Mucosa of descending colon (tissue), 3 donors: ENCODE measurements at regions not wholly inside any gene's neighbourhood (a gene's known extent, or its start where the extent isn't known, plus 50 kb on each side); places are given as distances from the start of the nearest gene placed in this dataset.
"Not testable (repeated sequence)": the region's sequence is repeated elsewhere in the genome, so short reads cannot be mapped to it uniquely, and the experiment has no call there.

Experiments
- ATAC-seq: fragments of 200-7000 bp; cut with Tn5 transposase; one replicate; pipeline ENCODE4 v1.9.1; 2020; ENCODE audit warnings: mild to moderate bottlenecking, moderate library complexity
- DNase-seq, 3 donors: peaks; one replicate each; pipeline ENCODE4 v3.0.0-alpha.2; 2020
- H3K36me3 ChIP-seq: fragments of 200-600 bp; one replicate; pipeline ENCODE4 v1.8.0; 2021; ENCODE audit warnings: low read depth, mild to moderate bottlenecking
- H3K4me1 ChIP-seq: fragments of 200-600 bp; one replicate; pipeline ENCODE4 v1.8.0; 2021; ENCODE audit warnings: low read depth, mild to moderate bottlenecking
- H3K4me3 ChIP-seq: fragments of 200-600 bp; one replicate; pipeline ENCODE4 v1.8.0; 2021; ENCODE audit warnings: mild to moderate bottlenecking
- H3K9me3 ChIP-seq: fragments of 200-600 bp; one replicate; pipeline ENCODE4 v1.8.0; 2021; ENCODE audit warnings: mild to moderate bottlenecking
- CTCF ChIP-seq: fragments of 200-600 bp; IDR thresholded peaks from one replicate; pipeline ENCODE4 v1.8.0; 2022; ENCODE audit warnings: antibody characterized with exemption, mild to moderate bottlenecking
- intact Hi-C, 2 donors: fragments of 100-400 bp; cut with DNase I in 1 of 2; cut with micrococcal nuclease in 1 of 2; formaldehyde crosslinking; loops; one replicate each; pipeline versions ENCODE4 v1.11.0 to v1.11.1; 2022; cut with DNase I, micrococcal nuclease
- donor health status: DM: no; HTN: no; CAD: no; lungs with moderate emphysema.
- donor health status: DM: no; HTN: no; CAD: no.
- donor health status: DM: no; HTN: yes; CAD: no.

- no peak overlapping the region for H3K4me3 ChIP-seq
Observed at GRCh38 chr11:105357146-105357545, 217.6 kb upstream of the CARD18 start.

GRCh38 chr11:105349867-105350266 lies 210.3 kb upstream of the CARD18 start:
- H3K4me1 ChIP-seq, H3K36me3 ChIP-seq, intact Hi-C loops, ATAC-seq, DNase-seq, H3K9me3 ChIP-seq, H3K4me3 ChIP-seq: not testable (repeated sequence)

More at GRCh38 chr11:105357146-105357545, 217.6 kb upstream of the CARD18 start:
- DNase-seq (no peak), ATAC-seq (no peak)
- H3K36me3 ChIP-seq: no peaks in the 10 kb centered on the region
- TF ChIP-seq CTCF: no peak
- intact Hi-C loops: no loop called here
- H3K4me1 ChIP-seq: no peaks in the 10 kb centered on the region
- no peaks in the 10 kb centered on the region for H3K9me3 ChIP-seq

GRCh38 chr11:105344938-105345337 lies 205.4 kb upstream of the CARD18 start:
- DNase-seq: no peak
- no peak for TF ChIP-seq CTCF
- ATAC-seq: no peak
- Histone ChIP-seq H3K36me3 (no peaks in the 10 kb centered on the region), H3K4me3 (no peak overlapping the region), H3K9me3 (peaks cover 5% of the 10 kb centered on the region), H3K4me1 (no peaks in the 10 kb centered on the region)
- intact Hi-C loops: no loop called here

DNA sequence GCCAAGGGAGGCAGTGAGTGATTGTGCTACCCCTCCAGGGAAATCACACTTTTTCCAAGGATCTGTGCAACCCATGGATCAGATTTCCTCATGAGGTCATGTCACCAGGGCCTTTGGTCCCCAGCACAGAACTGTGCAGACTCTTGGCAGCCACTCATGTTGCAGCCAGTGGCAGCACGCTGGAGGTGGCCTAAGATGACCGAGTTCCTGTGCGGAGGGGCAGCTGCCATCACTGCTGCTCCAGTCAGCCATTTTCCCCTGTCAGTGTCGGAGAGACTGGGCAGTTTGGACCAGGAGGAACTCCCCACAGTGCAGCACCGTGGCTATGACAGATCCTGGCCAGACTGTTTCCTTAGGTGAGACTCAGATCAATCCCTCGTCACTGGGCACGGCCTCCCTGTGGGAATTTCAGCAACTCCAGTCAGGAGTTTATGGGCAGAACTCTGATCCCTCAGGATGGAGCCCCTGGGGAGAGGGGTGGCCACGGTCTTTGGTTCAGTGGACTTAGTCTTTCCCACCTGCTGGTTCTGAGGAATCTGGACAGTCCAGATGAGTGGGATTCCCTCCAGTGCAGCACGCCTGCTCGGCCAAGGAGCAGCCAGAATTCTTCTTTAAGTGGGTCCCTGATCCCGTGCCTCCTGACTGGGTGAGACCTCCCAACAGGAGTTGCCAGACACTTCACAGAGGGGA lies 194.6 kb upstream of the CARD18 start:
- intact Hi-C loops: no loop called here
- Histone ChIP-seq H3K4me1 (no peaks in the 10 kb centered on the region), H3K4me3 (no peak overlapping the region), H3K36me3 (no peaks in the 10 kb centered on the region), H3K9me3 (no peaks in the 10 kb centered on the region)
- TF ChIP-seq CTCF: no peak
- ATAC-seq: no peak
- DNase-seq: peak in 1 of 3 donors; percentile 38

DNA sequence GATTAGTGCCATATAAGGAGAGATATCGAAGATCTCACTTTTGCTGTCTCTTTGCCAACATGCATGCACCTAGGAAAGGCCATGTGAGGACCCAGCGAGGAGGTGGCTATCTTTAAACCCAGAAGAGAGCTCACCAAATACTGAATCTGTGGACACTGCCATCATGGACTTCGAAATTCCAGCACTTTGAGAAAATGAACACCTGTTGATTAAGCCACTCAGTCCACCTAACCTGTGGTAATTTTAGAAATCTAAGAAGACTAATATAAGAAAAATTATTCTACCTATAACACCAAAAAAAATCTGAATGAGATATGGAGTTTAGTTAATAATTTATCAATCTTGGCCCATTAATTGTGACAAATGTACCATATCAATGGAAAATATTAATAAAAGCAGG lies 193.6 kb upstream of the CARD18 start:
- Histone ChIP-seq H3K36me3 (no peaks in the 10 kb centered on the region), H3K4me1 (no peaks in the 10 kb centered on the region), H3K4me3 (no peak overlapping the region), H3K9me3 (no peaks in the 10 kb centered on the region)
- intact Hi-C loops: no loop called here
- ATAC-seq: no peak
- no peak for TF ChIP-seq CTCF
- DNase-seq: no peak

DNA sequence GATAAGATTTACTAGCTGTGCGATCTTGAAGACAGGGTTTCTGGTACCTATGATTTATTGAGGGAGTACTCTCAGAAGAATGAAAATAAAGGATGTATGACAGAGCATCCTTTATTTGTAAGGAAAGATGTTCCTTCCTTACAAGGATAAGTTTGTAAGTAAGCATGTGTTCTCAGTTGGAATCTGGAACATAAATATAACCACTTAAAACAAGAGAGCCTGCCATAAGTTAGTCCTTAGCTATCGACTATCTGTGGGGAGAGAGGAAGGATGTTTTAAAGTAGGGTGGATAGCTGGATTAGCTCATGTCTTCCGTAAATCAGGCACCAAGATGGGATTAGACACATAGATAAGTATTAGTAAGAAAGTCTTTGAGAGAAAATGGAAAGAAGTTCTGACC lies 192.6 kb upstream of the CARD18 start:
- Histone ChIP-seq H3K4me3 (no peak overlapping the region), H3K9me3 (no peaks in the 10 kb centered on the region), H3K36me3 (no peaks in the 10 kb centered on the region), H3K4me1 (no peaks in the 10 kb centered on the region)
- no peak for ATAC-seq
- DNase-seq: no peak
- intact Hi-C loops: no loop called here
- TF ChIP-seq CTCF: no peak
